NCI-H2171 treated with DMSO at 0.1 percent for 48 hours (cell line): ENCODE measurements at regions not wholly inside any gene's neighbourhood (a gene's known extent, or its start where the extent isn't known, plus 50 kb on each side); places are given as distances from the start of the nearest gene placed in this dataset.

ENCODE experiments used
- DNase-seq: peaks from one replicate; lab custom pipeline; 2025; lab: John Stamatoyannopoulos, UW

GRCh38 chr13:73198991-73199411 lies 140.2 kb downstream of the KLF5 start:
- no peak for DNase-seq

- DNase-seq, result no peak
These were observed 136.3 kb downstream of the KLF5 start for GRCh38 chr13:73195091-73195490.

GRCh38 chr13:73194310-73194709 lies 135.5 kb downstream of the KLF5 start:
- DNase-seq, result no peak

GRCh38 chr13:73193554-73193953 lies 134.7 kb downstream of the KLF5 start:
- DNase-seq, result no peak

- no peak for DNase-seq
These were observed 131.7 kb downstream of the KLF5 start for GRCh38 chr13:73190477-73190876.

GRCh38 chr13:73189776-73190175 lies 131.0 kb downstream of the KLF5 start:
- no peak for DNase-seq

GRCh38 chr13:73189362-73189761 lies 130.6 kb downstream of the KLF5 start:
- no peak for DNase-seq

- DNase-seq, result no peak
These were observed 128.3 kb downstream of the KLF5 start for GRCh38 chr13:73187106-73187505.

GRCh38 chr13:73179650-73180274 lies 121.0 kb downstream of the KLF5 start:
- DNase-seq, result no peak

- no peak for DNase-seq
These were observed 119.2 kb downstream of the KLF5 start for GRCh38 chr13:73177916-73178565.

GRCh38 chr13:73177017-73177416 lies 118.2 kb downstream of the KLF5 start:
- no peak for DNase-seq

GRCh38 chr13:73174521-73175010 lies 115.8 kb downstream of the KLF5 start:
- DNase-seq, result no peak

- DNase-seq, result no peak
These were observed 114.5 kb downstream of the KLF5 start for GRCh38 chr13:73173279-73173811.

- DNase-seq, result no peak
These were observed 113.1 kb downstream of the KLF5 start for GRCh38 chr13:73171926-73172325.

- no peak for DNase-seq
These were observed 112.5 kb downstream of the KLF5 start for GRCh38 chr13:73171271-73171682.

GRCh38 chr13:73169971-73170370 lies 111.2 kb downstream of the KLF5 start:
- DNase-seq, result no peak

- peak; percentile 22 for DNase-seq
These were observed 110.2 kb downstream of the KLF5 start for GRCh38 chr13:73168953-73169401.

GRCh38 chr13:73168226-73168952 lies 109.6 kb downstream of the KLF5 start:
- DNase-seq, result no peak

GRCh38 chr13:73167028-73167820 lies 108.4 kb downstream of the KLF5 start:
- DNase-seq, result no peak

GRCh38 chr13:73166204-73166603 lies 107.4 kb downstream of the KLF5 start:
- no peak for DNase-seq

- DNase-seq, result no peak
These were observed 104.4 kb downstream of the KLF5 start for GRCh38 chr13:73162912-73163911.
